GM18517 (cell line): ENCODE measurements at regions not wholly inside any gene's neighbourhood (a gene's known extent, or its start where the extent isn't known, plus 50 kb on each side); places are given as distances from the start of the nearest gene placed in this dataset.

Experiments used
- ATAC-seq: cut with Tn5 transposase; IDR thresholded peaks from one replicate; pipeline ENCODE4 v1.9.1; 2021; ENCODE audit warnings: mild to moderate bottlenecking, moderate library complexity; ENCODE audit not compliant: unreplicated experiment

DNA sequence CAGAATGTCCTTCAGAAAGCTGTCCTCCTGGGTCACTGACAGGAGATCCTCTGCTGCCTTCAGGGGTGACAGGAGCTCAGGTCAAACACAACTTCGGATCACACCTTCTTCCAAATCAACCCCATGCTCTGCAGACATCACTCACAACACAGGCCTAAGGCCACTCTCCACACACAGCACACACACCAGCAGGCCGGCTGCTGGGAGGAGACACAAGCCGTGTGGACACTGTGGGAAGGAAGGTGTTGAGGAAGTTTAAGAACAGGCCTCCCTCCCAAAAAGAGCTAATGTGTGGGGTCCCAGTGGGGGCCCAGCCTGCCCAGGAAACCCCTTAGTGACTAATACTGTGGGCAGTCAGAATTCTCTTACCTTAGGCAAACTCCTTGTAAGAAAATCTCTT, 290.3 kb upstream of the ID2 start:
- no peak for ATAC-seq

DNA sequence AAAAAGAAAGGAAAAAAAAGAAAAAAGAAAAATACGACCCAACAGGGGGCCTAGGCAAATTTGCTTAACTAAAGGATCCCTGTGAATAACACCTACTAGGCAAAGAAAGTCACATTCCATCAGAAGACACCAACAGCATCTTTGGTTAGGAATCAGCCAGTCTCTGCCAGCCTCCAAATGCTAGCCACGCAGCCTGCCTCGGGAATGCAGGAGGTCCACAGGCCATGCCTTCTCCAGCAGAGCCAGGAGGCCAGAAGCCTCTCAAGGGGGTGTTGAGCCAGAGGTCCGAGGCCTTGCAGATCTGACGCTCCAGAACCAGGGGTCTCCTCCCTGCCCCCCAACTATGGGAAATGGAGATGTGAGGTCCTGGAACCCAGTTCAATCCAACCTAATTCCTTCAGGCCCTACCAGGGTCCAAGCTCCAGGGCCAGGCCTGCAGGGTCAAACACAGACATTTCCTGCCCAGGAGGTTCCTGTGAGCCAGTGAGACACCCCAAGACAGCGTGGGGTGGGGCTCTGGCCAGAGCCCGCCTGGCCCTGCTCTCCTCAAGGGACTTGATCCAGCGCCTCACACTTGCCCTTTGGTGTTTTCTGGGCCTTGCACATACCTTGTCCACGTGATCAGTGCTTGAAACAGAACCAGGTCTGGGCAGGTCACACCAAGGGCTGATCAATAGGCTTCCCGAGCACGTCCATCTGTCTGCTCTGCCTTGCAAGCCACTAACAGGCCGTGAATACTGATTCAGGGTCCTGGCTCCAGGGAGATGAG, 289.6 kb upstream of the ID2 start:
- ATAC-seq = no peak

DNA sequence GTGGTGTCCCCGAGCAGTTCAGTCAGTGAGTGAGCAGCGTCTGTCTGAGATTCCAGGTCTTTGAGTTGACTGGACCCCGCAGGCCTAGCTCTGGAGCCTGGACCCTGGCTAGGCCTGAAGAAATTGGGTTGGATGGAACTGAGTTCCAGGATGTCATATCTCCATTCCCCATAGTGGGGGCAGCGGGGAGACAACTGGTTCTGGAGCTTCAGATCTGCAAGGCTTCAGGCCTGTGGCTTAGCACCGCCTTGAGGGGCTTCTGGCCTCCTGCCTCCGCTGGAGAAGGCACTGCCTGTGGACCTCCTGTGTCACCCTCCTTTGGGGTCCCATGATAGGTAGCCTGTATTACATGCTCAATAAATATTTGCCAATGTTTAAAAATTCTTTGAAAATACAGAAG, 288.4 kb upstream of the ID2 start:
- no peak for ATAC-seq

DNA sequence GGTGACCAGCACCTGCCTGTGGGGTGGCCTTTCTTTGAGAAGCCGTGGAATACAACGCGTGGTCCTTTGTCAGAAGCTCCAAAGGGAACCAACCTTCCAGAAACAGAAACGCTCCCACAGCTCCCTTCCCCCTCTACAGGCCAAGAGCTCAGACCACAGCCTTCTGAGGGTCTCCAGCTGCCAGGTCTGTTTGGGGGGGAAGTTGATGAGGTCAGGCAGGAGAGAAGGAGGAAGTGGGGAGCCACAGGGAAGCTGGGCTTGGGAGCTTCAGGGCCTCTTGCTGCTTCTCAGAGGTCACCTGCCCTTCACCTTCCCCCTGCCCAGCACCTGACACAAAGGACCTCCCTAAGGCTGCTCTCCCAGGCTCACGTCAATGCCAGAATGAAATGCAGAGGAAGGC, 287.7 kb upstream of the ID2 start:
- no peak for ATAC-seq

DNA sequence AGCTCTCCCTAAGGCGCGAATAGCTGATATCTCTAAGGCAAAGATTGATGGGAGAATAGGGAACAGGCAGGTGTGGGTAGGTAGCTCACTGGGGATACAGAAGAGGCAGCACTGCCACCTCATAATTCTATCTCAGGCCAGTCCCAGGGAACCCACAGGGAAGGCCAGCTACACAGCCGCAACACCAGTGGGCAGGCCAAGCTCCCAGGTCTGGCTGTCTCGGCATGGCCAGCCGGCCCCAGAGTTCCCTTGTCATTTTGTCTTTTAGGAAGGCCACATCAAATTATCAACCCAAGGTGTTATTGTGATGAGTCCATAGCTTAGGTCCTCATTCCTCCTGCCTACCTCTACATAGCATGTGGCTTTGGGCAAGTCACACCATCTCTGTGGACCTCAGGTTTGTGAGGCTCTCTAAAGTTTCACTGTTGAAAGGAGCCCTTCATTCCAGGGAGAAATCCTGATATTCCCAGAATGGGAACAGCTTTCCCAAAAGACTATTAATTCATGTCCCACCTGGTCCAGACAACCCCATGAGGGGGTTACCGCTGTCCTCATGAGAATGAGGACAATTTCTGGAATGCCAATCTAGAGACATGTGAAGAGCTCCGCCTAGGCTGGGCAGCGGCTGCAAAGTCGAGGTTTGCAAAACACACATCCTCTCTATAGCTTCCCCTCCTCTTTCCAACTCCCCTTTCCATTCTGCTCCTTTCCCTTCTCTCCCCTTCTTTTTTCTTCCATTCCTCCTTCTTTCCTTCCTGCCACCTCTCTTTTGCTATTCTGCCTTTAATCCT, 287.1 kb upstream of the ID2 start:
- no peak for ATAC-seq

DNA sequence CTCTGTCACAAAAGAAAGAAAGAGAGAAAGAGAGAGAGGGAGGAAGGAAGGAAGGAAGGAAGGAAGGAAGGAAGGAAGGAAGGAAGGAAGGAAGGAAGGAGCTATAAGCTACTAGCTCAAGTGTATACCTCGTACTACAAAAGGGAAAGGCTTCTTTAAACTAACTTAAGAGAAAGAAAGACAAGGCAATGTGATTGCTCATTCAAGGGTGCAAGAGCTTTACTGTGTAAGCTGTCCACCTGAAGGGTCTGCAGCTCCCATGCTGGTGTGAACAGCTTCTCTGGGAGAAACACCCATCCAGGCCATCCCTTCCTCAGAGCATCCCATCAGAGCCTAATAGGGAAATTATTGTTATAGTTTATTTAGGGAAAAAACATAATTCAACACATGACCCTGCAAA, 286.1 kb upstream of the ID2 start:
- ATAC-seq = no peak

DNA sequence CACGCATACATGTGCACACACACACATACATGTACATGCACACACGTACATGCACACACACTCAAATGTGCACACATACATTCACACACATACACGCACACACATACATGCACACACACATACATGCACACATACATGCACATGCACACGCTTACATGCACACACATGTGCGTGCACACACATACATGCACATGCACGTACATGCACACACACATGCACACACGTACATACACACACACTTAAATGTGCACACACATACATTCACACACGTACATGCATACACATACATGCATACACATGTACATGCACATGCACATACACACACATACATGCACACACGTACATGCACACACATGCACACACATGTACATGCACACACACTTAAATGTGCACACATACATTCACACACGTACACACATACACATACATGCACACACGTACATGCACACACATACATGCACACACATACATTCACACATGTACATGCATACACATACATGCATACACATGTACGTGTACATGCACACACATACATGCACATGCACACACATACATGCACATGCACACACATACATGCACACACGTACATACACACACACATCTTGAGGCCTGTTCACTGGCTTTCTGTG, 283.7 kb upstream of the ID2 start:
- ATAC-seq = no peak

DNA sequence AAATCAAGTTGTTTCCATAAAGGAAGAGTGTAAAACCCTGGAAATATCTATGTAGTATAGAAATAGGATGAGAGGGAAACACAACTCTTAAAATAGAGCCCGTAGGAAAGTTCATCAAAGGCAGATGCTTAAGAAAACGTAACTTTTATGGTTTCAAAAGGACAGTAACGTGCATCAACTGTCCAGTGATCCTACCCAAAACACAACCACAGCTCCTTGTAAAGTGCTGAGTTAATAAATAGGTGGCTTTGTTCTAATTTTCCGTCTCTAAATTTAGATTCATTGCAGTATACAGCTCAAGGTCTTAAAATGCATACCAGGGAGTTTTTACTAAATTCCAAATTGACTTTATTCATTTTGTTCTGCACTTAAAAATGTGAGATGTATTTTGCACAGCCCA, 282.1 kb upstream of the ID2 start:
- ATAC-seq = no peak

DNA sequence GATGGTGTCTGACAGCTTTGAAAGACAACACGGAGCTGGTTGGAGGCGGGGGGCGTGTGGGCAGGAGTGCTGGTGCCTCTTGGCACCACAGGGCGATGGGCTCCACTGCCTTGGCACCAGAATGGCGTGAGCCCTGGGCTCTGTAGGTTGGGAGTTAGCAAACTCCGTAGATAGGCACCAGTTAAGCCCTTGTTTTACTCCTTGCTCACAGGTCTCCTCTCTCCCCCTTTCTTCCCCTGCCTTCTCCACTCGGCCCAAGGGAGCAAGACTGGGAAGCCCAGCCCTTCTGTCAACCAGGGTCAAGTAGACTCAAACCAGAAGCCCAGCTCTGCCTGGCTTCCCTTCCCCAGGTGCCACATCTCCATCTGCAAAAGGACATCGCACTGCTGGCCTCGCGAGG, 281.7 kb upstream of the ID2 start:
- no peak for ATAC-seq

DNA sequence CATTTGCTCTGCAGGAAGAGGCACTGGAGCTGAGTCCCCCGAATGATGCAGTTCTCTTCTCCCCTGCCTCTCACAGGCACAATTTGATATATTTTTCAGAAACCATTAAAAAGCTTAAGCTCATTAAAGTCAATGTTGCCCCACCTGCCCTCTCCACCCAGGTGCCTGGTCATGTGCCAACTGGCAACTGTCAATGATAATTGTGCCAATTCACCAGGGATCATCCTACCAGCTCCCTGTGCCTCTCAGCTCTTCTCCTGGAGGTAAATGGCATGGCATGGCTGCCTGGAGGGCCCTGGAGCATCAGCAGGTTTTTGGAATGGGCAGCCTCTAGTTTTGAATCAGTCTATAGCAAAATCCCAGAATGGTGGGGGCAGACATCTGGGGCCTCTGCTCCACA, 279.6 kb upstream of the ID2 start:
- ATAC-seq = no peak

DNA sequence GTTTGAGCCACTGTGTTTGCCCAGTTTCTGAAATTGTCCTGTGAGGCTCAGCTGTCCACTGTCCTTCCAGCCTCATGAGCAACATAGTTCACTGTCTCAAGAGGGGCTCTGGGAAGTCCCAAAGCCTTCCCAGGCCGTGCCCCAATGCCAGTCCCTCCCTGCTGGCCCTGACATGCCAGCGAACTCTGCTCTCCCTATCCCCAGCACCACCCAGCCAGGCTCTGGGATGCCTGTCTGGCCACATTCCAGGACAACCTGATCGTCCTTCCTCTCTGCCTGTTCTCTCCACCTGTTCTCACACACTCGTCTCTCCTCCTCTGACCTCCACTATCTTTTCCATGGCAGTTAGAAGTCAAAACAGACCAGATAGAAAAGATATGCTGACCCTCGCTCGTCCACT, 278.0 kb upstream of the ID2 start:
- ATAC-seq = no peak

DNA sequence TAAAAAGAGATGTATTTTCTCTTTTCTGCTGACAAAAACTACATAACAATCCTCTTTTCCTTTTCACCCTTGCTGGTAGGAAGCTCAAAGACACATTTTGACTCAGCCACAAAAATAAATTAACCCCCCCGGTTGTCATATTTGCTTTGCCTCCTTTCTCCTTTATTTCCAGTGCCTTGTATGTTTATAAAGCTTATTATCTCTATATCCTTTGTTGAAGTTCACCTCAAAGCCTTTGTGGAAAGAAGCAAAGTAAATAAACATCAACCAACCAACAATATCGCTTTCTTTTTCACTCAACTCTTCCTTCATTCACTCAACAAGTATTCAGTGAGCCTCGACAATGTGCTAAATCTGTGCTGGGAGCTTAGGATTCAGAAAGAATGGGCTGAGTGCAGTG, 276.5 kb upstream of the ID2 start:
- no peak for ATAC-seq

DNA sequence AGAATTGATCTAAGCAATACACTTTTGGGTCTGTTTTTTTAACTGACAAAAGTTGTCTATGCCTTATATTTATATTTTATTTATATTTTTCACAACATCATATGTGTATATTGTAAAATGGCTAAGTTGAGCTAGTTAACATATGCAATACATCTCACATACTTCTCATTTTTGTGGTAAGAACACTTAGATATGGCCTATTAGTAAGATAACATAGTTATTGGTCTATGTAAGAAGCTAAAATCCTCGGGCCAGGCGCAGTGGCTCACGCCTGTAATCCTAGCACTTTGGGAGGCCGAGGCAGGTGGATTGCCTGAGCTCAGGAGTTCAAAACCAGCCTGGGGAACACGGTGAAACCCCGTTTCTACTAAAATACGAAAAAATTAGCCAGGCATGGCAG, 275.6 kb upstream of the ID2 start:
- ATAC-seq = no peak

DNA sequence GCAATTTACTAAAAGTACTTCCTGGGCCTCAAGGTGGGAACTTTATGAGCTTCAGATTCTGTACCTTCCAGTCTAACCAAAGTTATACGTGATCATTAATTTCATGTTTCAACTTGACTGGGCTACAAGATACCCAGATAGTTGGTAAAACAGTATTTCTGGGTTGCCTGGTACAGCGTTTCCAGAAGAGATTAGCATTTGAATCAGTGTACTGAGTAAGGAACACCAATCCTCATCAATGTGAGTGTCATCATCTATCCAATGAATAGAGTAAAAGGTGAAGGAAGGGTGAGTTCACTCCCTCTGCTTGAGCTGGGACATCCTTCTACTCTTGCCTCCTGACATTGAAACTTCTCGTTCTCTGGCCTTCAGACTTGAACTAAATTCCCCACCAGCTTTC, 274.5 kb upstream of the ID2 start:
- no peak for ATAC-seq

DNA sequence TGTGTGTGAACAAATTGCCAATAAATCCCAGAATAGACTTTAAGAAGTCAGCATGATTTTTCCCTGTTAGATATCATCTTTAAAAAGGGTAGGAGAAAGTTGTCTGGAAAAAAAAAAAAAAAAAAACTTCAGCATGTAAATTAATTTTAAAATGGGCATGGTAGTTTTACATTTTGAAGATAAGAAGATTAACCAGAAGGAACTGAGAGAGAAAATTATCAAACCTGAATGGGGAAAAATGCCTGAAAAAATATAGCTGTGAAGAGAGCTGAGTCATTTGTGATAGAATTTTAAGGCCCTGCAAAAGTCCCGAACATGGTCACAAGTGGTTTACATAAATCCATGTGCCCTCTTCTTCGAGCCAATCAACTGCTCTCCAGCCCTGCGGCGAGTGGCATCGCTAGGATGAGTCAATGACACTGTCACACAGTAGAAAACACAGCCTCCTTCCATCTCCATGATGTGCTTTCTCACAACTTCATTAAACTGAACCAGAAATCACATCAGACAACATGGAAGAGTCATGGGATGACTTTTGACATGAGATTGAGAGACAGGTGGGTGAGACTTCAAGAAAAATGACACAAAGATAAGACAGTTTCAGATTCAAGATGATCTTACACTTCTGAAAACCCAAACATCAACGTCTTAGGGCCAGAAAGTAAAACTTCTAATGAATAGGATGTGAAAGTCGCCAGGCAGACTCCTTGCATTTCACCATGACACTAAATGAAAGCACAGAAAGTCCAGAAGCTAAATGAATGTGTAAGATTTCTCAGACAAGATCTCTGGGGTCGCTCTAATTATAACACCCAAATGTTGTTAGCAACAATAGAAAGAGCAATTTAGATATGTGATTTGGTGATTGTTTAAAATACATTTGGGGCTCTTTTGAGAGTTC, 273.0 kb upstream of the ID2 start:
- peak; percentile 95 for ATAC-seq

DNA sequence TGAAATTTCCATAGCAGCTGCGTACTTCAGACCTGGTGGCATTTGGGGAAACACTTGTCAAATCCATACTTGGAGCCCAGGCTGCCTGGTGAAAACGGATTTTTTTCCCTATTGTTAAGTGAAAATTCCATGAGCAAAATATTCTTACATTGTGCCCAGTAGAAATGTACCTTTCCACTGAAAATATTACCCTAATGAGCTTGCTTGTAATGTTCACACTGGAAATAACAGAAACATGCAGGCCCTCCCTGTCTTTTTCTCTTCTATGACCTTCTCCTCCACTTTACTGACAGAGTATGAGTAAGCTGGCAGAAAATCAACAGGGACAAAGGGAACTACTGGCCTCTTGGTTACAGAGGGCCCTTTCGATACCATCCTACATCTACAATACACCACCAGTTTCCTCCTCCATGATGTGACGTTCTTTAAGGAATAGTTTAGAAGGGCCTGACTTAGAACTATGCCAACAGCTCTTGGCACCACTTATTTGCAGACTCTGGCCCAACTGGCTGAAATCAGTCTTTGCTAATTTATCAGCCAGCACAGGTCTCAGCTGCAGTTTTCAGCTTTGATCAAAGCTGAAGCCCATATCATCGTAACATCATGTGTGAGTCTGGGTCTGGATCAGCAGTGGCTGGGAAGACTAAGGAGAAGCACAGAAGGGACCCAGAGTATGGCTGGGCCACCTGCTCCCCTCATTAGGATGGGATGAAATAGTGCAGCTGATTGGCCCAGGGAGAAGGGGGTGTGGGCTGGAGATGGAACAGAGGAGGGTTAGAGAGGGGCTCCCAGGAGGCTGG, 272.2 kb upstream of the ID2 start:
- ATAC-seq = no peak

DNA sequence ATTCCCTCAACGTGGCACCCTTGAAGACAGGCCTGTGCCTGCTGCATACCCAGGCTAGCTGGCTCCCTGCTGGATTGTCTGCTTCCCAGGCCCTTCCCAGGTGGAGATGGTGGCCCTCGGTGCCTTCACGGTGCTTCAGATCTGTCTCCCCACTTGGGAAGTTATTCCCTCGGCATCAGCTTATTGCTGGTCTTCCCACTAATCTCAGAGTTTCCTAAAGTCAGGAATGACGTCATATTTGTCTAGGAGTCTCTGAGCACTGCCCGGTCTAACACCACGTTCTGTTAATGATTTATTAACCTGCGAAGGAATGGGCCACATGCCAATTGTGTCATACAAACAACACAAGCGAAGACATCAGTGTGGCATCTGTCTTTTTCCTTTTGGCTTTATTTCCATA, 269.8 kb upstream of the ID2 start:
- no peak for ATAC-seq

DNA sequence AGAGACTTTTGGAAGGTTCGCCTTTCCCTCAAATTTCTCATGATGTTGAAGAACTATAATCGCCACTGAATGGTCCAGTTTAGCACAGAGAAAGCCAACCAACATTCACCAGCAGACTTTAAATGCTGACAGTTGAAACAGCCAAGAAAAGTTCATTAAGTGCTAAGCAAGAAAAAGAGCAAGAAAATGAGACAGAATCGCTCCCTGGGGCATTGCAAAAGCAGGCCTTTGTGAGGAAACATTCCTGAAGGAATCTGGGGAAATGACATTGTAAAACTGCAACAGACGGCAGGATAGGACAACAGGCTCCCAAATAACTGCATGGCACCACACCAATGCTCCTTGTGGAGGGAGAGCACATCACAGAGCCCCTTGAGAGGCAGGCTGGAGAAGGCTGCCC, 269.3 kb upstream of the ID2 start:
- no peak for ATAC-seq

DNA sequence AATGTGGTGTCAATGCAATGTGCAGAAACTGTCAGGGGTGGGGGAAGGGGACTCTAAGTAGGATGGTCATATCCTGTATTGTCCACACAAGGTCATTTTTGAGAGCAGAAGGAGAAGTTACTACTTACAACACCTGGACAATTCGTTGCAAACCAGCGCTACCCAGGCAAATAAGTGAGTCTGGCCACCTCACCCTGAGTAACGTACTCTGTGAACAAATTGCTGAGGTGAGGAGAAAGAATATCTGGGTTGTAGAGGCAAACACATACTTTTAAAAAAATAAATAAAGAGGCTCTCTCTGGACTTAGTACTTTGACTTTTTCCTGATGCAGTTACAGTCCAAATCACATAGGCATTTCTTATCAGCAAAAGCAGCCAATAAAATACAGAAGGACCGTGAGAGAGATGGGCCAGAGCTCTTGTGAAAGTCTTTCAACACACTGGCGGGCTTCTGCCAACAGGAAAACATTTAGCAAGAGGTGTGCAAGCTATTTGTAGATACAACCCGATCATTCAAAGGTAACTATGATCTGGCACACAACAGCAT, 268.2 kb upstream of the ID2 start:
- ATAC-seq = no peak
